ENCODE measurements at regions not wholly inside any gene's neighbourhood (a gene's known extent, or its start where the extent isn't known, plus 50 kb on each side); places are given as distances from the start of the nearest gene placed in this dataset.

DNA sequence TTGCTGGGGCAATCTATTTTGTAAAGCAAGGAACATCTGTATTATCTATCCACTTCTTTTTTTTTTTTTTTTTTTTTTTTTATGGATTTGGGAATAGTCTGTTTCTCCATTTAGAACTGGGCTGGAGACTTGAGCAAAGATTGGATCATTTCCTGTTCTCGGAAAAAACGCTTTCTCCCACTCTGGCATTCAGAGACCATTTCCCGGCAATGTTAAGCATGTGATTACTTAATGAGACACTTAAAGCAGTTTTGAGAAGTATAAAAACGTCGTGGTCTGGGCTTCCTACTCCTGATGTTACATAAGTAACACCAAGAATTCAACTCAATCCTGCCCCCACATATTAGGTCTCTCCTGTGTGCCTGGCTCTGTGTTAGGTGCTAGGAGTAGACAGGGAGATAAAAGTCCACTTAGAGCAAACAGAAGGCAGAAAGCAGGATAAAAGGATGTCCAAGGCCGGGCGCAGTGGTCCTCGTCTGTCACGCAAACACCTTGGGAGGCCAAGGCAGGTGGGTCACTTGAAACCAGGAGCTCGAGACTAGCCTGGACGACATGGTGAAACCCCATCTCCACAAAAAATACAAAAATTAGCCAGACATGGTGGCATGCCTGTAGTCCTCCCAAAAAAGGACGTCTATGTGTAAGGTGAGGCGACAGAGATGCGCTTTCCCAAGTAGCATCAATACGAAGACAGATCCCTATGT lies 152.1 kb upstream of the GSC start:
- H2BK20ac ChIP-seq (ENCODE audit: low read length) = no peak overlapping the region
- no peak overlapping the region for H4K5ac ChIP-seq (ENCODE audit: insufficient read length, low read depth, low read length)
- H4K8ac ChIP-seq (ENCODE audit: extremely low read depth, insufficient read depth, low read length) = no peak overlapping the region
- no peak overlapping the region for H3K18ac ChIP-seq (ENCODE audit: extremely low read depth, low read length)
- no peak overlapping the region for H2BK12ac ChIP-seq (ENCODE audit: low read depth, low read length)
- no peak overlapping the region for H3K56ac ChIP-seq (replicated peaks; ENCODE audit: insufficient read length, low read depth, low read length)
- no peaks in the 10 kb centered on the region for H3K9me3 ChIP-seq (ENCODE audit: insufficient read depth in 2 of 2, low read depth in 1 of 2, low read length in 1 of 2)
- H3K36me3 ChIP-seq (ENCODE audit: control insufficient read depth in 2 of 4, insufficient read depth in 4 of 4, low read length in 3 of 4) = no peaks in the 10 kb centered on the region
- no peaks in the 10 kb centered on the region for H3K79me2 ChIP-seq (ENCODE audit: control insufficient read depth in 1 of 2, insufficient read depth in 2 of 2, low read length in 2 of 2)
- no peaks in the 10 kb centered on the region for H3K27me3 ChIP-seq (replicated peaks in 1 of 4; ENCODE audit: control insufficient read depth in 3 of 4, extremely low read depth in 1 of 4, insufficient read depth in 3 of 4, low read length in 3 of 4)
- no peak for TF ChIP-seq SIRT6 (IDR thresholded peaks at IDR 0.05; ENCODE audit: low read length)
- no peak for TF ChIP-seq KDM5A (IDR thresholded peaks at IDR 0.05; ENCODE audit: low read length)
- TF ChIP-seq EGR1 (IDR thresholded peaks at IDR 0.05; ENCODE audit: borderline replicate concordance, low read depth, low read length) = no peak
- no peak for TF ChIP-seq RFX5 (IDR thresholded peaks at IDR 0.05; ENCODE audit: borderline replicate concordance, low read depth, low read length)
- TF ChIP-seq ASH2L (IDR thresholded peaks at IDR 0.05; ENCODE audit: low read length) = no peak
- TF ChIP-seq CHD1 (IDR thresholded peaks at IDR 0.05; ENCODE audit: low read depth, low read length) = no peak
- no peak for DNase-seq (ENCODE audit: low read depth in 1 of 2, low spot score in 2 of 2)
- no peak overlapping the region for H3K14ac ChIP-seq (ENCODE audit: insufficient read length)
- H2BK5ac ChIP-seq (ENCODE audit: low read depth, low read length) = no peak overlapping the region
- POLR2A ChIA-PET (ENCODE audit: partially characterized antibody) = no interaction called here
- no peak for FAIRE-seq
- no peak overlapping the region for H2AFZ ChIP-seq (ENCODE audit: low read length)
- CTCF ChIA-PET (ENCODE audit: partially characterized antibody) = no interaction called here
- H2AK5ac ChIP-seq (ENCODE audit: low read depth, low read length) = no peak overlapping the region
- no peak overlapping the region for H4K91ac ChIP-seq (replicated peaks; ENCODE audit: insufficient read length, low read length)
- no peaks in the 10 kb centered on the region for H3K79me1 ChIP-seq (ENCODE audit: low read depth, low read length)
- H3K9ac ChIP-seq (replicated peaks in 1 of 4; ENCODE audit: extremely low read depth in 1 of 4, low read depth in 3 of 4, low read length in 3 of 4) = no peak overlapping the region
- H3K4ac ChIP-seq (replicated peaks; ENCODE audit: insufficient read length, low read depth, low read length) = no peak overlapping the region
- no peak overlapping the region for H3K4me3 ChIP-seq (ENCODE audit: extremely low read depth in 1 of 4, insufficient read depth in 2 of 4, low read depth in 3 of 4, low read length in 4 of 4)
- H3K4me2 ChIP-seq (ENCODE audit: insufficient read depth in 1 of 2, low read depth in 2 of 2, low read length in 2 of 2) = no peak overlapping the region
- H3K23ac ChIP-seq (ENCODE audit: insufficient read length) = no peak overlapping the region
- no peaks in the 10 kb centered on the region for H3K23me2 ChIP-seq (ENCODE audit: low read depth, low read length)
- H3K4me1 ChIP-seq (replicated peaks in 1 of 4; ENCODE audit: control insufficient read depth in 3 of 4, insufficient read depth in 4 of 4, low read length in 3 of 4) = no peaks in the 10 kb centered on the region
- no peak overlapping the region for H2BK15ac ChIP-seq (ENCODE audit: low read length)
- H3K27ac ChIP-seq (ENCODE audit: low read depth, low read length) = no peak overlapping the region
- H2BK120ac ChIP-seq (replicated peaks; ENCODE audit: low read depth, low read length) = no peak overlapping the region
- WGBS, 2 experiments (ENCODE audit: extremely low coverage in 1 of 2, insufficient coverage in 1 of 2, insufficient read length in 1 of 2, insufficient replicate concordance in 2 of 2, low coverage in 1 of 2, low lambda C conversion rate in 2 of 2, missing lambda C conversion rate in 1 of 2) = 88% methylated on average over 15 of the region's 15 CpGs; no CpG with 5 or more reads in 1 of the 2 experiments
- H4K20me1 ChIP-seq (replicated peaks in 1 of 2; ENCODE audit: control insufficient read depth in 1 of 2, insufficient read depth in 2 of 2, low read length in 2 of 2) = no peaks in the 10 kb centered on the region

Data from H1 (cell line).